HepG2 (cell line): ENCODE measurements at regions not wholly inside any gene's neighbourhood (a gene's known extent, or its start where the extent isn't known, plus 50 kb on each side); places are given as distances from the start of the nearest gene placed in this dataset.

Source experiments
- ATAC-seq: fragments of 200-7000 bp; cut with Tn5 transposase; 3 replicates; pipeline ENCODE4 v1.9.1; 2020; ENCODE audit warnings: mild to moderate bottlenecking, moderate library complexity
- BruUV-seq: library from RNA; stranded (reverse); fragments of 400-500 nt; replicated peaks from 2 replicates; lab custom pipeline; 2021; lab: Mats Ljungman, UMichigan
- CTCF ChIA-PET: fragments of 300-600 bp; formaldehyde crosslinking; extraction: SDS; loops from one replicate; lab custom pipeline; 2021; ENCODE audit warnings: low total read pairs, inconsistent platforms, low intra/inter-chr PET ratio; lab: Yijun Ruan, JAX
- POLR2A ChIA-PET: fragments of 350-600 bp; sonication (Branson Sonifier 250); formaldehyde crosslinking; loops from one replicate; lab custom pipeline; 2020; ENCODE audit warnings: antibody characterized with exemption, inconsistent platforms; lab: Yijun Ruan, JAX
- DNase-seq: peaks from one replicate; pipeline ENCODE4 v3.0.0-alpha.2; 2015; ENCODE audit warnings: low spot score
- FAIRE-seq: peaks from 3 replicates; lab custom pipeline; 2011; peaks lifted over from hg19 to GRCh38; lab: Jason Lieb, UNC
- H2AFZ ChIP-seq: one replicate; pipeline ENCODE4 v1.6.1; 2011; ENCODE audit warnings: low read length, inconsistent platforms
- H3K27ac ChIP-seq: fragments of 300-600 bp; 3 replicates; pipeline ENCODE4 v1.8.0; 2011; ENCODE audit warnings: mixed run types, mild to moderate bottlenecking, mixed read lengths, low read length, inconsistent platforms; ENCODE audit not compliant: insufficient read depth; ENCODE audit errors: extremely low read length
- H3K27me3 ChIP-seq, 2 experiments: fragments of 200-600 bp in 1 of 2; 2 replicates in 1 of 2; 3 replicates in 1 of 2; pipeline versions ENCODE4 v1.6.0 to v1.8.0; 2011; ENCODE audit warnings: low read length in 2 of 2, mild to moderate bottlenecking in 2 of 2, moderate library complexity in 2 of 2, inconsistent platforms in 1 of 2; ENCODE audit not compliant: insufficient read depth in 2 of 2, control insufficient read depth in 1 of 2
- H3K36me3 ChIP-seq, 2 experiments: fragments of 200-600 bp in 1 of 2; replicated peaks in 1 of 2; 2 replicates in 1 of 2; 3 replicates in 1 of 2; pipeline versions ENCODE4 v1.5.1 to v1.8.0; 2011; ENCODE audit warnings: low read length in 2 of 2, inconsistent platforms in 1 of 2; ENCODE audit not compliant: insufficient read depth in 2 of 2, control insufficient read depth in 1 of 2
- H3K4me1 ChIP-seq: 2 replicates; pipeline ENCODE4 v1.5.1; 2012; ENCODE audit warnings: low read length, inconsistent platforms; ENCODE audit not compliant: insufficient read depth
- H3K4me2 ChIP-seq: 2 replicates; pipeline ENCODE4 v1.6.0; 2011; ENCODE audit warnings: low read depth, low read length, inconsistent platforms
- H3K4me3 ChIP-seq, 3 experiments: fragments of 200-600 bp in 1 of 3; sonication (generic), shearing (Covaris generic) in 1 of 3; replicated peaks in 1 of 3; 2 replicates each; pipeline ENCODE4 v1.5.1; 2011 to 2016; ENCODE audit warnings: low read length in 3 of 3, inconsistent platforms in 2 of 3, low read depth in 2 of 3, mild to moderate bottlenecking in 2 of 3, control low read depth in 1 of 3, mixed read lengths in 1 of 3; ENCODE audit not compliant: insufficient read depth in 1 of 3
- H3K79me2 ChIP-seq: one replicate; pipeline ENCODE4 v1.6.1; 2011; ENCODE audit warnings: low read length, inconsistent platforms; ENCODE audit not compliant: insufficient read depth
- H3K9ac ChIP-seq: 2 replicates; pipeline ENCODE4 v1.6.0; 2011; ENCODE audit warnings: mild to moderate bottlenecking, low read depth, low read length, inconsistent platforms; ENCODE audit not compliant: insufficient read depth
- H3K9me3 ChIP-seq: 2 replicates; pipeline ENCODE4 v1.5.1; 2012; ENCODE audit warnings: mild to moderate bottlenecking, low read length
- H4K20me1 ChIP-seq: 2 replicates; pipeline ENCODE4 v1.6.0; 2011; ENCODE audit warnings: inconsistent platforms, mild to moderate bottlenecking, low read length, moderate library complexity; ENCODE audit not compliant: insufficient read depth
- ARNTL ChIP-seq: sonication (generic); formaldehyde crosslinking; IDR thresholded peaks from 2 replicates; pipeline ENCODE4 v1.4.0; 2020; ENCODE audit warnings: mild to moderate bottlenecking, missing genetic modification reagents
- CAMTA2 ChIP-seq: sonication (generic); formaldehyde crosslinking; IDR thresholded peaks from 2 replicates; pipeline ENCODE4 v1.4.0; 2020; ENCODE audit warnings: mild to moderate bottlenecking, missing genetic modification reagents, borderline replicate concordance
- CHD4 ChIP-seq: fragments of 200-600 bp; sonication (generic); IDR thresholded peaks from 2 replicates; pipeline ENCODE4 v1.7.0; 2017; ENCODE audit warnings: mild to moderate bottlenecking, low read length, borderline replicate concordance
- FOXA1 ChIP-seq, 2 experiments: fragments of 450-650 bp in 1 of 2; sonication (generic) in 1 of 2; formaldehyde crosslinking in 1 of 2; IDR thresholded peaks; 2 replicates each; pipeline versions ENCODE4 v1.4.0 to v1.6.1; 2016 to 2020; ENCODE audit warnings: missing genetic modification reagents in 1 of 2
- MED1 ChIP-seq: sonication (generic); formaldehyde crosslinking; IDR thresholded peaks from 2 replicates; pipeline ENCODE4 v1.4.0; 2020; ENCODE audit warnings: missing genetic modification reagents
- PHF21A ChIP-seq: sonication (generic); formaldehyde crosslinking; IDR thresholded peaks from 2 replicates; pipeline ENCODE4 v1.5.0; 2020; ENCODE audit warnings: mild to moderate bottlenecking, missing genetic modification reagents
- PPARG ChIP-seq: conservative IDR thresholded peaks from 2 replicates; pipeline ENCODE4 v1.6.1; 2016; ENCODE audit warnings: missing biosample characterization, missing genetic modification reagents
- RARG ChIP-seq: sonication (generic); formaldehyde crosslinking; IDR thresholded peaks from 2 replicates; pipeline ENCODE4 v1.4.0; 2020; ENCODE audit warnings: low read depth, mild to moderate bottlenecking, missing genetic modification reagents
- SUZ12 ChIP-seq: fragments of 150-350 bp; IDR thresholded peaks from 2 replicates; pipeline ENCODE4 v1.6.1; 2014; ENCODE audit warnings: low read depth, low read length
- THAP11 ChIP-seq: IDR thresholded peaks from 2 replicates; pipeline ENCODE4 v1.6.1; 2016; ENCODE audit warnings: missing biosample characterization, missing genetic modification reagents
- ZBTB20 ChIP-seq: sonication (generic); formaldehyde crosslinking; IDR thresholded peaks from 2 replicates; pipeline ENCODE4 v1.8.1; 2023; ENCODE audit warnings: missing genetic modification reagents, low read depth, mild to moderate bottlenecking, borderline replicate concordance
- ZFYVE20 ChIP-seq: sonication (generic); formaldehyde crosslinking; IDR thresholded peaks from 2 replicates; pipeline ENCODE4 v1.8.0; 2023; ENCODE audit warnings: low read depth, mild to moderate bottlenecking, moderate library complexity, missing genetic modification reagents, borderline replicate concordance
- ZNF230 ChIP-seq: sonication (generic); formaldehyde crosslinking; IDR thresholded peaks from 2 replicates; pipeline ENCODE4 v1.4.0; 2020; ENCODE audit warnings: mild to moderate bottlenecking, missing genetic modification reagents
- ZNF709 ChIP-seq: sonication (generic); formaldehyde crosslinking; IDR thresholded peaks from 2 replicates; pipeline ENCODE4 v1.5.0; 2020; ENCODE audit warnings: mild to moderate bottlenecking, missing genetic modification reagents
- ZZZ3 ChIP-seq: sonication (generic); formaldehyde crosslinking; IDR thresholded peaks from 2 replicates; pipeline ENCODE4 v1.4.0; 2020; ENCODE audit warnings: missing genetic modification reagents, mild to moderate bottlenecking, borderline replicate concordance
- in situ Hi-C: cut with HindIII; loops from 2 replicates; pipeline ENCODE4 v1.10.0; 2017; ENCODE audit warnings: low pct_unique_long_range_greater_than_20kb; ENCODE audit not compliant: extremely low pct_ligation_motif_present
- intact Hi-C: fragments of 100-400 bp; cut with micrococcal nuclease; formaldehyde crosslinking; loops from one replicate; pipeline ENCODE4 v1.10.0; 2022; ENCODE audit not compliant: unreplicated experiment
- TF ChIP-seq, protein P1 (sequence below): sonication (generic); formaldehyde crosslinking; IDR thresholded peaks from 2 replicates; pipeline ENCODE4 v1.4.0; 2020; ENCODE audit warnings: mild to moderate bottlenecking, missing genetic modification reagents
- TF ChIP-seq, protein P2 (sequence below): IDR thresholded peaks from 2 replicates; pipeline ENCODE4 v1.6.1; 2016
- TF ChIP-seq, protein P3 (sequence below): sonication (generic); formaldehyde crosslinking; IDR thresholded peaks from 2 replicates; pipeline ENCODE4 v1.4.0; 2020; ENCODE audit warnings: mild to moderate bottlenecking, missing genetic modification reagents, borderline replicate concordance

DNA sequence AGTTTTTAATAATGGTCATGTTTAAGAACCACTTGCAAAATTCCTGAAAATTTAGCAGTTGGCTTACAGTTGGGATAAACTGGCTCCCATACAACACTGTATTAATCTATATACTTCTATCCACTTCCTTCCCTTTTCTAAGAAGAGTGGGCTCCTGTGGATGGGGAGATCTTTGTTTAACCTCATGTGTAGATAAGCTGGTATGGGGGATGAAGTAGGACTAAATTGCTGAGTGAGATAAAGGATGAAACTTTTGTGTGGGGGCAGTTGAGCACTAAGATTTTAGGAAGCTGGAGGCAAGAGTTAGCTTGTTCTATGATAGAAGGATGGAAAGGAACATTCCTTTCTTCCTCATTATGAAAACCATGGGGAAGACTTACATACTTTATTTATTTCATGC is 54.6 kb upstream of the ATP8A1 start:
- TF ChIP-seq ARNTL (CRISPR knock-in tag): no peak
- TF ChIP-seq MED1 (CRISPR knock-in tag): no peak
- TF ChIP-seq ZNF230: no peak
- no peak for TF ChIP-seq PHF21A (CRISPR knock-in tag)
- TF ChIP-seq, protein P1, sequence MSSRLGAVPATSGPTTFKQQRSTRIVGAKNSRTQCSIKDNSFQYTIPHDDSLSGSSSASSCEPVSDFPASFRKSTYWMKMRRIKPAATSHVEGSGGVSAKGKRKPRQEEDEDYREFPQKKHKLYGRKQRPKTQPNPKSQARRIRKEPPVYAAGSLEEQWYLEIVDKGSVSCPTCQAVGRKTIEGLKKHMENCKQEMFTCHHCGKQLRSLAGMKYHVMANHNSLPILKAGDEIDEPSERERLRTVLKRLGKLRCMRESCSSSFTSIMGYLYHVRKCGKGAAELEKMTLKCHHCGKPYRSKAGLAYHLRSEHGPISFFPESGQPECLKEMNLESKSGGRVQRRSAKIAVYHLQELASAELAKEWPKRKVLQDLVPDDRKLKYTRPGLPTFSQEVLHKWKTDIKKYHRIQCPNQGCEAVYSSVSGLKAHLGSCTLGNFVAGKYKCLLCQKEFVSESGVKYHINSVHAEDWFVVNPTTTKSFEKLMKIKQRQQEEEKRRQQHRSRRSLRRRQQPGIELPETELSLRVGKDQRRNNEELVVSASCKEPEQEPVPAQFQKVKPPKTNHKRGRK: no peak
- TF ChIP-seq, protein P2, sequence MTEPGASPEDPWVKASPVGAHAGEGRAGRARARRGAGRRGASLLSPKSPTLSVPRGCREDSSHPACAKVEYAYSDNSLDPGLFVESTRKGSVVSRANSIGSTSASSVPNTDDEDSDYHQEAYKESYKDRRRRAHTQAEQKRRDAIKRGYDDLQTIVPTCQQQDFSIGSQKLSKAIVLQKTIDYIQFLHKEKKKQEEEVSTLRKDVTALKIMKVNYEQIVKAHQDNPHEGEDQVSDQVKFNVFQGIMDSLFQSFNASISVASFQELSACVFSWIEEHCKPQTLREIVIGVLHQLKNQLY (CRISPR knock-in tag): no peak
- no peak for TF ChIP-seq FOXA1 (IDR thresholded peaks at IDR 0.05)
- no peak for TF ChIP-seq FOXA1 (CRISPR knock-in tag; IDR thresholded peaks at IDR 0.05)
- ATAC-seq: no peak
- H3K36me3 ChIP-seq: no peaks in the 10 kb centered on the region
- POLR2A ChIA-PET: no interaction called here
- no peak overlapping the region for H2AFZ ChIP-seq
- no peak overlapping the region for H3K27ac ChIP-seq
- H3K9ac ChIP-seq: no peak overlapping the region
- CTCF ChIA-PET: no interaction called here
- no peak overlapping the region for H3K4me3 ChIP-seq
- no peaks in the 10 kb centered on the region for H3K27me3 ChIP-seq
- H3K79me2 ChIP-seq: no peaks in the 10 kb centered on the region
- no peak for FAIRE-seq
- H3K4me2 ChIP-seq: no peak overlapping the region
- intact Hi-C loops (no loop called here), in situ Hi-C loops (no loop called here)
- no peaks in the 10 kb centered on the region for H4K20me1 ChIP-seq
- DNase-seq: no peak
- BruUV-seq: no TSS peak
- no peaks in the 10 kb centered on the region for H3K9me3 ChIP-seq
- no peaks in the 10 kb centered on the region for H3K4me1 ChIP-seq

DNA sequence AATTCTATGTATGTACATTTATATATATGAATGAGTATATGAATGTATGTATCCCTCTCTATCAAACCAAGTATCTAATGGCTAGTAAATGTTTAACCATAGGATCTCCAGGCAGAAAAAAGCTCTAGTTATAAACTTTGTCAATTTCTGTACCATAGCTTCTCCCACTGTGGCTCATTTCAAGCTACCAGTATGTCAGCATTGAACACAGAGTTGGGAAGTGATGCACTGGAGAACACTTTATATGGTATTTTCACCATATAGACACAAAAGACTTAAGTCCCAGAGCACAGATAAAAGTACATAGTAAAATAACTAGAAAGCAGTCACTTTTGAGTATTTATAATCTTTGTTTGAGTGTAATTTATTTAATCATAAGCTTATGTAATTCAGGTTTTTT is 53.9 kb upstream of the ATP8A1 start:
- Histone ChIP-seq H3K4me3 (no peak overlapping the region), H4K20me1 (no peaks in the 10 kb centered on the region), H3K36me3 (no peaks in the 10 kb centered on the region), H2AFZ (no peak overlapping the region), H3K4me1 (no peaks in the 10 kb centered on the region), H3K4me2 (no peak overlapping the region), H3K79me2 (no peaks in the 10 kb centered on the region), H3K27me3 (no peaks in the 10 kb centered on the region), H3K9me3 (no peaks in the 10 kb centered on the region), H3K9ac (no peak overlapping the region), H3K27ac (no peak overlapping the region)
- no TSS peak for BruUV-seq
- in situ Hi-C loops: no loop called here
- CTCF ChIA-PET: no interaction called here
- no peak for ATAC-seq
- POLR2A ChIA-PET: no interaction called here
- intact Hi-C loops: no loop called here
- DNase-seq: no peak
- FAIRE-seq: no peak
- TF ChIP-seq ZNF709 (CRISPR knock-in tag): no peak
- no peak for TF ChIP-seq CHD4
- TF ChIP-seq SUZ12: no peak
- no peak for TF ChIP-seq ZBTB20 (CRISPR knock-in tag)
- no peak for TF ChIP-seq ZFYVE20 (CRISPR knock-in tag)
- TF ChIP-seq PPARG (CRISPR knock-in tag): no peak
- TF ChIP-seq THAP11 (CRISPR knock-in tag): no peak
- TF ChIP-seq CAMTA2: no peak
- no peak for TF ChIP-seq RARG (CRISPR knock-in tag)
- TF ChIP-seq, protein P3, sequence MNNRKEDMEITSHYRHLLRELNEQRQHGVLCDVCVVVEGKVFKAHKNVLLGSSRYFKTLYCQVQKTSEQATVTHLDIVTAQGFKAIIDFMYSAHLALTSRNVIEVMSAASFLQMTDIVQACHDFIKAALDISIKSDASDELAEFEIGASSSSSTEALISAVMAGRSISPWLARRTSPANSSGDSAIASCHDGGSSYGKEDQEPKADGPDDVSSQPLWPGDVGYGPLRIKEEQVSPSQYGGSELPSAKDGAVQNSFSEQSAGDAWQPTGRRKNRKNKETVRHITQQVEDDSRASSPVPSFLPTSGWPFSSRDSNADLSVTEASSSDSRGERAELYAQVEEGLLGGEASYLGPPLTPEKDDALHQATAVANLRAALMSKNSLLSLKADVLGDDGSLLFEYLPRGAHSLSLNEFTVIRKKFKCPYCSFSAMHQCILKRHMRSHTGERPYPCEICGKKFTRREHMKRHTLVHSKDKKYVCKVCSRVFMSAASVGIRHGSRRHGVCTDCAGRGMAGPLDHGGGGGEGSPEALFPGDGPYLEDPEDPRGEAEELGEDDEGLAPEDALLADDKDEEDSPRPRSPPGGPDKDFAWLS (CRISPR knock-in tag): no peak
- TF ChIP-seq ZZZ3 (CRISPR knock-in tag): no peak
